ENCODE measurements at regions not wholly inside any gene's neighbourhood (a gene's known extent, or its start where the extent isn't known, plus 50 kb on each side); places are given as distances from the start of the nearest gene placed in this dataset.
"Not testable (repeated sequence)": the region's sequence is repeated elsewhere in the genome, so short reads cannot be mapped to it uniquely, and the experiment has no call there.

- no peak for DNase-seq
Observed at GRCh38 chr6:103507052-103507451, 1352.7 kb downstream of the HACE1 start.

GRCh38 chr6:103505155-103505518, 1354.6 kb downstream of the HACE1 start:
- no peak for DNase-seq

GRCh38 chr6:103504501-103505154, 1355.1 kb downstream of the HACE1 start:
- no peak for DNase-seq

- DNase-seq = not testable (repeated sequence)
Observed at GRCh38 chr6:103496588-103496987, 1363.1 kb downstream of the HACE1 start.

GRCh38 chr6:103456652-103457051, 1403.1 kb downstream of the HACE1 start:
- no peak for DNase-seq

- DNase-seq = no peak
Observed at GRCh38 chr6:103455275-103455674, 1404.4 kb downstream of the HACE1 start.

GRCh38 chr6:103409475-103409874, 1450.2 kb downstream of the HACE1 start:
- DNase-seq = no peak

GRCh38 chr6:103405321-103405720, 1454.4 kb downstream of the HACE1 start:
- no peak for DNase-seq

- DNase-seq = no peak
Observed at GRCh38 chr6:103404799-103405198, 1454.9 kb downstream of the HACE1 start.

GRCh38 chr6:103396768-103397167, 1463.0 kb downstream of the HACE1 start:
- no peak for DNase-seq

- no peak for DNase-seq
Observed at GRCh38 chr6:103379272-103379671, 1480.4 kb downstream of the HACE1 start.

- DNase-seq = no peak
Observed at GRCh38 chr6:103367212-103367611, 1492.5 kb downstream of the HACE1 start.

GRCh38 chr6:103356531-103356930, 1503.2 kb downstream of the HACE1 start:
- DNase-seq = no peak

GRCh38 chr6:103344554-103345163, 1515.1 kb downstream of the HACE1 start:
- DNase-seq = no peak

GRCh38 chr6:103335412-103335811, 1524.3 kb downstream of the HACE1 start:
- no peak for DNase-seq

GRCh38 chr6:103326760-103327757, 1532.7 kb downstream of the HACE1 start:
- DNase-seq = no peak

GRCh38 chr6:103313432-103313831, 1546.3 kb downstream of the HACE1 start:
- DNase-seq = no peak

GRCh38 chr6:103294376-103294775, 1565.3 kb downstream of the HACE1 start:
- DNase-seq = not testable (repeated sequence)

GRCh38 chr6:103284835-103285234, 1574.9 kb downstream of the HACE1 start:
- DNase-seq = no peak

GRCh38 chr6:103280417-103280816, 1579.3 kb downstream of the HACE1 start:
- no peak for DNase-seq

- no peak for DNase-seq
Observed at GRCh38 chr6:103277936-103278335, 1581.8 kb downstream of the HACE1 start.

- no peak for DNase-seq
Observed at GRCh38 chr6:103273048-103273447, 1586.7 kb downstream of the HACE1 start.

- no peak for DNase-seq
Observed at GRCh38 chr6:103269581-103269980, 1590.1 kb downstream of the HACE1 start.

GRCh38 chr6:103268335-103268734, 1591.4 kb downstream of the HACE1 start:
- no peak for DNase-seq
